NB4 (cell line): ENCODE measurements at regions not wholly inside any gene's neighbourhood (a gene's known extent, or its start where the extent isn't known, plus 50 kb on each side); places are given as distances from the start of the nearest gene placed in this dataset.

Experiments
- POLR2A ChIP-seq: IDR thresholded peaks from 2 replicates; pipeline ENCODE4 v1.6.1; 2011; ENCODE audit warnings: mild to moderate bottlenecking; ENCODE audit not compliant: insufficient read length; ENCODE audit errors: extremely low read depth
- TF ChIP-seq, protein P1 (sequence below): IDR thresholded peaks from one replicate; pipeline ENCODE4 v1.5.1; 2012; ENCODE audit warnings: low read depth, low read length
- TF ChIP-seq, protein P2 (sequence below): IDR thresholded peaks from 2 replicates; pipeline ENCODE4 v1.6.1; 2011; ENCODE audit warnings: low read depth, low read length

DNA sequence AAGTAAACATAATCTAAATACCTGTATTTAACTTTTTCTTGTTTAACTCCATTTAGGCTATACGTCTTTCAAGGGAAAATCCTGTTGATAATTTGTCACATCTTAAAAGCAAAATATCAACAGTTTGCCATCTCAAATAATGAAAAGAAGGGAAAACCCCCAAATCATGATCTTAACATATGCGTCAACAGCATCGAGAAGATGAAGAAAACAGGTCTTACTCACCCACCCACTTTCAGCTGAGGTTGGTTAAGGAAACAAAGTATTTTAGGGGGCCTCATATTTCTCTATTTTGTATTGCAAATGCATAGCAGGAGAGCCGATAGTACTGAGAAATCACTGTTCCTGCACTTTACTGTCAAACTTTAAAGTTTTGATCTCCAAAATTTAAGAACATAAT is 143.1 kb upstream of the COPS8 start:
- no peak for TF ChIP-seq POLR2A
- TF ChIP-seq, protein P1, sequence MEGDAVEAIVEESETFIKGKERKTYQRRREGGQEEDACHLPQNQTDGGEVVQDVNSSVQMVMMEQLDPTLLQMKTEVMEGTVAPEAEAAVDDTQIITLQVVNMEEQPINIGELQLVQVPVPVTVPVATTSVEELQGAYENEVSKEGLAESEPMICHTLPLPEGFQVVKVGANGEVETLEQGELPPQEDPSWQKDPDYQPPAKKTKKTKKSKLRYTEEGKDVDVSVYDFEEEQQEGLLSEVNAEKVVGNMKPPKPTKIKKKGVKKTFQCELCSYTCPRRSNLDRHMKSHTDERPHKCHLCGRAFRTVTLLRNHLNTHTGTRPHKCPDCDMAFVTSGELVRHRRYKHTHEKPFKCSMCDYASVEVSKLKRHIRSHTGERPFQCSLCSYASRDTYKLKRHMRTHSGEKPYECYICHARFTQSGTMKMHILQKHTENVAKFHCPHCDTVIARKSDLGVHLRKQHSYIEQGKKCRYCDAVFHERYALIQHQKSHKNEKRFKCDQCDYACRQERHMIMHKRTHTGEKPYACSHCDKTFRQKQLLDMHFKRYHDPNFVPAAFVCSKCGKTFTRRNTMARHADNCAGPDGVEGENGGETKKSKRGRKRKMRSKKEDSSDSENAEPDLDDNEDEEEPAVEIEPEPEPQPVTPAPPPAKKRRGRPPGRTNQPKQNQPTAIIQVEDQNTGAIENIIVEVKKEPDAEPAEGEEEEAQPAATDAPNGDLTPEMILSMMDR: no peak
- TF ChIP-seq, protein P2, sequence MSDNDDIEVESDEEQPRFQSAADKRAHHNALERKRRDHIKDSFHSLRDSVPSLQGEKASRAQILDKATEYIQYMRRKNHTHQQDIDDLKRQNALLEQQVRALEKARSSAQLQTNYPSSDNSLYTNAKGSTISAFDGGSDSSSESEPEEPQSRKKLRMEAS: no peak
